SH-SY5Y (cell line): ENCODE measurements at regions not wholly inside any gene's neighbourhood (a gene's known extent, or its start where the extent isn't known, plus 50 kb on each side); places are given as distances from the start of the nearest gene placed in this dataset.

Experiments used
- GATA2 ChIP-seq: IDR thresholded peaks from 2 replicates; pipeline ENCODE4 v1.6.1; 2011; ENCODE audit warnings: mild to moderate bottlenecking, low read depth, low read length
- GATA3 ChIP-seq: IDR thresholded peaks from 2 replicates; pipeline ENCODE4 v1.6.1; 2011; ENCODE audit warnings: low read depth, mild to moderate bottlenecking, low read length, moderate library complexity

DNA sequence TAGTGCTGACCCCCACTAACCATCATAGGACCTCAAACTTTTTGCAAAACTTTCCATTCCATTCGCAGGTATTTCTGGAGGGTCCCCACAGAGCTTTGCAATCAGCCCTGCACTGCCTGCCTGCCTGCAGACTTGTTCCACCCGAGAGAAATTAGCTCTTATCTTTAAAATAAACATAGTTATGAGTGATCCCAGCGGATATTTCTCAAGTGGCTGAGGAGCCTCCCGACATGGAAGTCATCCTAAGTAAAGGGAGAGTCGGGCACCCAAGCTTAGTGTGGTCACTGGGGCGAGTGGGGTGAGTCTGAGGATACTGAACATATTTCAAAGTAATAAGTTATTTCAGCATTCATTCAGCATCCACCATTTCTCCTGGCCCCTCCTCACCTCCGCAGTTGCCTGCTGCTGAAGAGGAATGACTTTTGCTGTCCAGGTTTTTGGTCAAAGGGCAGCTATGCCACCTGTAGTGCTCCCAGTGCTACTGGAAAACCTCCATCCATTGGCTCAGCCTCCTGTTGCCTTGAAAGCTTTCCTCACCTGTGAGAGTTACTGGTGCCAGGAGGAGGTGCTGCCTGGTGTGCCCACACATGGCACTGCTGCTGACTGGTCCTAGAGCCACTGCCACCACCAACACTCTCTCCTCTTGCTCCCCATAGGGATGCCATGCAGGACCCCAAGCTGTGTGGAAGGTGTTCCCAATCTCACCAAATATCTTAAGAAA, 89.7 kb upstream of the PCSK1 start:
- TF ChIP-seq GATA2 (no peak), GATA3 (no peak)
